HG03520 (cell line): ENCODE measurements at regions not wholly inside any gene's neighbourhood (a gene's known extent, or its start where the extent isn't known, plus 50 kb on each side); places are given as distances from the start of the nearest gene placed in this dataset.

Source experiments
- ATAC-seq: cut with Tn5 transposase; IDR thresholded peaks from one replicate; pipeline ENCODE4 v1.9.1; 2021; ENCODE audit warnings: mild to moderate bottlenecking, moderate library complexity; ENCODE audit not compliant: unreplicated experiment

DNA sequence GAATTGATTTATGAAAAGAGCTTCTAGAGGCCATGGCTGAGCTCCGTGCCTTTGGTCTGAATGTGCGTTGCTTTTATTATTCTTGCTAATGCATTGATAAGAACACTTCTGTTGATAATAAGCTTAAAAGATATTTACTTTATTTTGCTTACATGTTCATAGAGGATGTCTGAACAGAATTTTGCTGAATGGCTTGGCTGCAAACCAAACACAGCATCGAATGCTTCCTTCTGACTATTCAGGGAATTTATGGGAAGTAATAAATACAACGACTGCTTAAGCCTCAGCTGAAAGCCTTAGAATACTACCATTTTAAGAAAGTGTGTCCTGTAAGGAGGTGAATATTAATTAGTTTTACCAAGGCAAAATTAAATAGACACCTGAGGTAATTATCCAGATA lies 643.5 kb upstream of the POT1 start:
- ATAC-seq = no peak

GRCh38 chr7:125572414-125572813 lies 642.8 kb upstream of the POT1 start:
- ATAC-seq = no peak

GRCh38 chr7:125568799-125569198 lies 639.2 kb upstream of the POT1 start:
- ATAC-seq = peak; percentile 98

- no peak for ATAC-seq
Observed at GRCh38 chr7:125567686-125568085, 638.1 kb upstream of the POT1 start.

DNA sequence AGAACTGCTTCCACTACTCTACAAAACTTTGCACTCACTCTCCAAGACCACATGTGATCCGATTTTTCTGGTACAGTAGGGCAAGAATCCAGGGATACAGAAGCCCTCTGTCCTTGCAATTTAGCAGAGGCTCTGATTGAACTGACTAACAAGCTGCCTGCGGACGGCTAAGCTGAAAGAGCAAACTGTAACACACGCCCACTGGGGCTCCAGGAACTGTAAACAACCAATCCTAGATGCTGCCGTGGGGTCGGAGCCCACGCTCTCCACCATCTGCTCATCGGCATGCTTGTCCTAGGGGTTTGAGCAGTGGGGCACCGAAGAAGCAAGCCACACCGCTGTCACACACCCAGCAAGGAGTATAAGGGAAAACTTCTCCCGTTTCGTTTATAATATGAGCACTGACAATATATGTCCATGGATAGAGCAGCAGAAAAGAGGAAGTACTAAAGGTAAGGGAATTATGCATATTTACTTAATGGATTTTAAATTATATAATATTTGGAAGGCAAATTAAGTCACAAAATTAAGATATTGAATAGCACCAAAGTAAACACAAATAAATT lies 634.4 kb upstream of the POT1 start:
- no peak for ATAC-seq

DNA sequence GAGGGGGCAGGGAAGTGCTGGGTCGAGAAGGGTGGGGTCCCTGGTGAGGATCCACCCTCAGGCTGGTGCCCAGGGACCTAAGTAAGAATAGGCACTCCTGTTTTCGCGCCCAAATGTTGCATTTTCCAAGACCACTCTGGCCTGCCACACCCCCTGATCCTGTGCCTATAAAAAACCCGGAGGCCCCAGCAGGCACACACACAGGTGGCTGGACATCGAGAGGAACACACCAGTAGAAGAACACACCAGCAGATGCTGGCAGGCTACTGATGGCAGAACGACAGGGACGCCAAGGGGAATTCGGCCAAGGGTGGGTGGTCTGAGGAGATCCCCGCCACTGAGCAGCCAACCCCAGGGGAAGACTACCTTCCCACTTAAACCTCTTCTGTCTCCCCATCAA lies 633.9 kb upstream of the POT1 start:
- ATAC-seq = no peak

GRCh38 chr7:125561006-125561405 lies 631.4 kb upstream of the POT1 start:
- no peak for ATAC-seq

- ATAC-seq = no peak
Observed at GRCh38 chr7:125559921-125560320, 630.3 kb upstream of the POT1 start.

GRCh38 chr7:125555916-125556315 lies 626.3 kb upstream of the POT1 start:
- no peak for ATAC-seq

DNA sequence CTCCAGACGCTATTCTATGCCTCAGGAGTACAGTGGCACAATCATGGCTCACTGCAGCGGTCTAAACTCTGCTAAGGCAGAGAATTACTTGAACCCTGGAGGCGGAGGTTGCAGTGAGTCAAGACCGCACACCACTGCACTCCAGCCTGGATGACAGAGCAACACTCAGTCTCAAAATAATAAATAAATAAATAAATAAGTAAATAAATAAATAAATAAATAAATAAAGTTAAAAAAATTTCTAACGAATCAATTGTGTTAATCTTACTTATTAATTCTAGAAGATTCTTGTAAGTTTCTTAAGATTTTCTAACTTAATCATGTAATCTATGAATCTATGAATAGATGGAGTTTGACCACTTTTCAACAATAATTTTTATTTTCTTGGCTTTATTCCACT lies 621.4 kb upstream of the POT1 start:
- no peak for ATAC-seq

- no peak for ATAC-seq
Observed at GRCh38 chr7:125547505-125547904, 617.9 kb upstream of the POT1 start.

DNA sequence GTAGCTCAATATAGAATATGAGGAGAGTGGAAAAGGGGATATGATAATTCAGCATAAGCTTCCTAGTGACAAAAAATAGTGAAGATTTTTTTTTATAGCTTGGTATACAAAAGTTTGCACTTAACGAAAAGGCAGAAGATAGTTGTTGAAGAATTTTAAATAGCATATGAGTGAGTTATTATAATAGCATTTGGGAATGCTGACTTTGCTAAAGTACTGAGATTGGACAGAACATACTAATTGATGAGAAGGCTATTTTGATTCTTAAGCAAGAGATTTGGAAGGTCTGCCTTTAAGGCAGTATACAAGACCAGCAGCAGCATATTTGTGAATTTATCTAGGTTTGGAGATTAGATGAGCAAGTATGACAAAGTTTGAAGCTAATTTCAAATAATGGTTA lies 600.9 kb upstream of the POT1 start:
- ATAC-seq = no peak

DNA sequence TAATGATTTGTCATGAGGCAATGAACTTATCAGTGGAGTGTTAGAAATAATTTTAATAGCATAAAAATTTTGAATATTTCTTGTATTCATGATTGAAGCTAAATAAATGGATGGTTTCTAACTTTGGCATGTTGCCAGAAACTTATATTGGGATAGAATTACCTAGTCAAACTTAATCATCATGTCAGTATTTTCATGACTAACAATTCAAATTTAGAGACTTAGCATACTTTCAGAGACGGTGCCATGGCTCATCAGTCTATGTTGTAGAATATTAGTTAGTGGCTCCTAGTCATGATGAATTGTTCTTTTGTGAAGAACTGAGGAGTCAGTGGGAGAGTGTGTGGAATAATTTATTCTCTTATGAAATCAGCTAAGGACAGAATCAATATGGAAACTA lies 599.6 kb upstream of the POT1 start:
- ATAC-seq = no peak

DNA sequence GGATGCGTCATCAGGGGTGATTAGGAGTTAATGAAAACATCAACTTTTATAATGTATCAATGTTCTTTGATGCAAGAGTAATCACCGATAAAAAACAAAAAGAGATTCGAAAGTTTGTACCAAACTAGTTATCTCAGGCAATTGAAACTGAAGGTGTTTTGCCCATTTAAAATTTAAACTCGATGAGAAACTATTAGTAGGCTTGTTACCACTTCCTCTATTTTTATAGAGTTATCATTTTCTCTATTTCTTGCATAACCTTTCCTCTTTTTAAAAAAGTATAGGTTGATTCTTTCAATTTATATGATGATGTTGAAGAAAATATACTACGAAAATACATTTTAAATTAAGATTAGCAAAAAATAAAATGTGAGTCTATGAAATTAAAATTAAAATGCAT lies 597.3 kb upstream of the POT1 start:
- no peak for ATAC-seq

- no peak for ATAC-seq
Observed at GRCh38 chr7:125526092-125526491, 596.5 kb upstream of the POT1 start.

GRCh38 chr7:125516194-125516593 lies 586.6 kb upstream of the POT1 start:
- no peak for ATAC-seq

GRCh38 chr7:125512373-125512772 lies 582.7 kb upstream of the POT1 start:
- ATAC-seq = no peak

GRCh38 chr7:125511310-125511709 lies 581.7 kb upstream of the POT1 start:
- ATAC-seq = no peak

GRCh38 chr7:125506331-125506730 lies 576.7 kb upstream of the POT1 start:
- ATAC-seq = no peak

DNA sequence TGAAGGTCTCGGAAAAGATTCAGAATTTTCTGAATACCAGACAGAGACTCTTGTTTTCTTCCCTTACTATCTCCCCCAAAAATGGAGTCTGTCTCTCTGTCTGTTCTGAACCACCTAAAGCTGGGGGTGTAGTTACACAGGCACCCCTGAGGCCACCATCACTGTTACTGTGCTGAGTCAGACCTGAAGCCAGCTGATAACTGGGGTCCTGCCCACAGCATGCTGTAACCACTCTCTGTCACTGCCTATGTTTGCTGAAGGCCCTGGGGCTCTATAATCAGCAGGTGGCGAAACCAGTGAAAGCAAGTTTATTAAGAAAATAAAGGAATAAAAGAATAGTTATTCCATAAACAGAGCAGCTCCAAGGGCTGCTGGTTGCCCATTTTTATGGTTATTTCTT lies 575.2 kb upstream of the POT1 start:
- no peak for ATAC-seq

DNA sequence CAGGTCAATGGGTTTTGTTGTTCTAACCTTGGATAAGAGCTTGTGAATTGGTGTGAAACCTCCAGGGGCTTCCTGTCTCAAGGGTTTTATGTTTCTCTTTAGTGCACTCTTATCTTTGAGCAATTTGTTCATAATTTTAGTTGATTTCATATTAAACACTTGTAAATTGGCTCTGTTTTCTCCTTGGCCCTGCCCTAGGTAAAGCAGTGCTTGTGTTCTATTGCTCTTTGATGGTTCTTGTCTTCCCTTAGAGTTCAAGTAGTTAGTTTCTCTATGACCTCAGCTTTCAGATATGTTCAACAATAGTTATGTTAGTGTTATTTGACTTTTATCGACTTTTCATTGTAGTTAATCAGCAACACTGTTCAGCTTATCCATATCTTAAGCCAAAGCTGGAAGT lies 566.4 kb upstream of the POT1 start:
- ATAC-seq = no peak

DNA sequence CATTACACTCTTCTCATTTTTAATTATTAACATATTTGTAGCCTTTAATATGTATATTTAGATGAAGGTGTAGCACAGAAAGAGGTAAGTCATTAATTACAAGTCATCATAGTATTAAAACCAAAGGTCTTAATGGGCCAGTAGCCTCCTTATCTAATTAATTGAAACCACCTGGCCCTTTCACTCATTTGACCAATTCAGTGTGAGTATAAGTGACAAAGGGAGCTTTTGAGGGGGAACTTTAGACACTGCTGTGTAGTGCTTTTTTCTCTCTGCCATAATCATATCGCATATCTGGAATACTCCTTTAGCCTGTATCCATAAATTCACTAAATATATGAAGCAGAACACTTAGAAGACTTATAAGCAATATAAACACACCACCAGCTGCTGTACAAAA lies 562.9 kb upstream of the POT1 start:
- no peak for ATAC-seq

GRCh38 chr7:125491137-125491536 lies 561.5 kb upstream of the POT1 start:
- ATAC-seq = no peak

DNA sequence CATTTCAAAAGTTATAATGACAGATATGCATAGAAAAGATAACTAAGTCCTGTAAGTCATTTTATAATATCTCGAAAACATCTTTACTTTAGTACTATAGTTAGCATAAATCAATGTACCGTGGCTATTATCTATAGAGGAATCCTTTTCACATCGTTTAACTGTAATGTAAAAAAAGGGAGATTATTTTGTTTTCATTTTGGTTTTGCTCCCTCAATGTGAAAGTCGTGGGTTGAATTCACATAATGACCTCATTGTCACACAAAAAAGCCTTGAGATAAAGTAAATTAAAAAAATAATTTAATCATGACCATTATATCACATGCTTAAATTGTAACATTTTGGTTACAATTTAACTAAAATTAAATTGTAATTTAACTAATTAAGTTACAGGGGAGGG lies 560.5 kb upstream of the POT1 start:
- ATAC-seq = no peak
